IMR-90 (cell line): ENCODE measurements at regions not wholly inside any gene's neighbourhood (a gene's known extent, or its start where the extent isn't known, plus 50 kb on each side); places are given as distances from the start of the nearest gene placed in this dataset.

Experiments
- ATAC-seq: fragments of 200-7000 bp; cut with Tn5 transposase; 2 replicates; pipeline ENCODE4 v1.9.1; 2020; ENCODE audit warnings: low read depth, mild to moderate bottlenecking, moderate library complexity
- BruUV-seq: library from RNA; stranded (reverse); fragments of 400-500 nt; replicated peaks from 2 replicates; lab custom pipeline; 2021; lab: Mats Ljungman, UMichigan
- CTCF ChIA-PET: fragments of 300-600 bp; formaldehyde crosslinking; extraction: SDS; loops from one replicate; lab custom pipeline; 2021; ENCODE audit warnings: antibody characterized with exemption; lab: Yijun Ruan, JAX
- POLR2A ChIA-PET: fragments of 300-600 bp; sonication (Branson Sonifier 250); formaldehyde crosslinking; loops from one replicate; lab custom pipeline; 2022; ENCODE audit warnings: antibody characterized with exemption; ENCODE audit not compliant: unreplicated experiment; lab: Charles Lee
- DNase-seq: peaks from one replicate; pipeline ENCODE4 v3.0.0; 2013
- H2AFZ ChIP-seq: replicated peaks from 2 replicates; pipeline ENCODE3; 2013; ENCODE audit warnings: low read length, mild to moderate bottlenecking; ENCODE audit not compliant: poor library complexity
- H2AK5ac ChIP-seq: 2 replicates; pipeline ENCODE4 v1.6.1; 2013; ENCODE audit warnings: low read depth, low read length, inconsistent platforms
- H2AK9ac ChIP-seq: replicated peaks from 2 replicates; pipeline ENCODE3; 2013; ENCODE audit warnings: mild to moderate bottlenecking, low read depth, low read length, moderate library complexity; ENCODE audit not compliant: poor library complexity
- H2BK120ac ChIP-seq: 2 replicates; pipeline ENCODE4 v1.6.1; 2013; ENCODE audit warnings: low read depth, low read length, inconsistent platforms
- H2BK15ac ChIP-seq: 3 replicates; pipeline ENCODE4 v1.6.1; 2013; ENCODE audit warnings: low read depth, low read length, inconsistent platforms
- H2BK20ac ChIP-seq: 2 replicates; pipeline ENCODE4 v1.6.1; 2013; ENCODE audit warnings: low read depth, mild to moderate bottlenecking, inconsistent platforms, low read length, moderate library complexity
- H2BK5ac ChIP-seq: 2 replicates; pipeline ENCODE4 v1.6.1; 2013; ENCODE audit warnings: mild to moderate bottlenecking, low read depth, low read length, inconsistent platforms; ENCODE audit not compliant: poor library complexity, severe bottlenecking
- H3K14ac ChIP-seq: replicated peaks from 2 replicates; pipeline ENCODE4 v1.6.1; 2013; ENCODE audit warnings: low read depth, low read length, inconsistent platforms
- H3K18ac ChIP-seq: 2 replicates; pipeline ENCODE4 v1.6.1; 2013; ENCODE audit warnings: low read depth, low read length, control low read depth
- H3K23ac ChIP-seq: 2 replicates; pipeline ENCODE4 v1.6.1; 2013; ENCODE audit warnings: low read depth, low read length, inconsistent platforms
- H3K27ac ChIP-seq: 2 replicates; pipeline ENCODE4 v1.5.1; 2013; ENCODE audit warnings: mild to moderate bottlenecking, control low read depth, low read length; ENCODE audit not compliant: insufficient read depth
- H3K27me3 ChIP-seq: 2 replicates; pipeline ENCODE4 v1.6.1; 2013; ENCODE audit warnings: low read length; ENCODE audit not compliant: control insufficient read depth, insufficient read depth
- H3K36me3 ChIP-seq: 2 replicates; pipeline ENCODE4 v1.6.1; 2013; ENCODE audit warnings: low read length, mixed read lengths; ENCODE audit not compliant: control insufficient read depth, insufficient read depth
- H3K4ac ChIP-seq: 2 replicates; pipeline ENCODE4 v1.6.1; 2013; ENCODE audit warnings: low read depth, low read length, inconsistent platforms
- H3K4me1 ChIP-seq: 2 replicates; pipeline ENCODE4 v1.6.1; 2013; ENCODE audit warnings: low read length, mixed read lengths; ENCODE audit not compliant: control insufficient read depth, insufficient read depth
- H3K4me2 ChIP-seq: 2 replicates; pipeline ENCODE4 v1.6.1; 2013; ENCODE audit warnings: low read depth, mild to moderate bottlenecking, control low read depth, low read length, moderate library complexity
- H3K4me3 ChIP-seq: 2 replicates; pipeline ENCODE4 v1.5.1; 2013; ENCODE audit warnings: low read depth, mild to moderate bottlenecking, control low read depth, low read length, moderate library complexity; ENCODE audit not compliant: insufficient read depth
- H3K56ac ChIP-seq: 2 replicates; pipeline ENCODE4 v1.6.1; 2013; ENCODE audit warnings: low read length, inconsistent platforms; ENCODE audit not compliant: insufficient read depth; ENCODE audit errors: extremely low read depth
- H3K79me1 ChIP-seq, 2 experiments: 2 replicates each; pipeline ENCODE4 v1.6.1; 2013; ENCODE audit warnings: low read length in 2 of 2, inconsistent platforms in 1 of 2, low read depth in 1 of 2
- H3K9ac ChIP-seq: 2 replicates; pipeline ENCODE4 v1.6.1; 2013; ENCODE audit warnings: low read depth, low read length, control low read depth
- H3K9me1 ChIP-seq: 2 replicates; pipeline ENCODE4 v1.6.1; 2013; ENCODE audit warnings: low read length, inconsistent platforms; ENCODE audit not compliant: insufficient read depth
- H3K9me3 ChIP-seq: 2 replicates; pipeline ENCODE4 v1.6.1; 2013; ENCODE audit warnings: low read length; ENCODE audit not compliant: control insufficient read depth, insufficient read depth
- H4K20me1 ChIP-seq: 2 replicates; pipeline ENCODE4 v1.6.1; 2013; ENCODE audit warnings: low read length, inconsistent platforms; ENCODE audit not compliant: insufficient read depth
- H4K5ac ChIP-seq: 2 replicates; pipeline ENCODE4 v1.6.1; 2013; ENCODE audit warnings: mild to moderate bottlenecking, low read depth, low read length, control low read depth
- H4K8ac ChIP-seq, 2 experiments: 2 replicates each; pipeline ENCODE4 v1.6.1; 2013; ENCODE audit warnings: low read depth in 2 of 2, low read length in 2 of 2, control low read depth in 1 of 2, inconsistent platforms in 1 of 2
- H4K91ac ChIP-seq: 2 replicates; pipeline ENCODE4 v1.6.1; 2013; ENCODE audit warnings: low read depth, low read length, inconsistent platforms; ENCODE audit not compliant: insufficient read depth
- CEBPB ChIP-seq: IDR thresholded peaks from 2 replicates; pipeline ENCODE4 v1.6.1; 2012; ENCODE audit warnings: low read depth, low read length, improper control_type of control experiment
- CHD1 ChIP-seq: IDR thresholded peaks from 2 replicates; pipeline ENCODE4 v1.6.1; 2012; ENCODE audit warnings: low read depth, low read length, improper control_type of control experiment
- NFE2L2 ChIP-seq: fragments of 150-350 bp; IDR thresholded peaks from 2 replicates; pipeline ENCODE4 v1.6.1; 2016; ENCODE audit warnings: low read depth, mild to moderate bottlenecking, low read length
- WGBS, 2 experiments: methylation state at CpG; one replicate each; pipeline versions ENCODE4 v1.1.5 to v1.1.7; 2013; ENCODE audit warnings: missing lambda C conversion rate in 2 of 2; ENCODE audit not compliant: insufficient read length in 1 of 2; ENCODE audit errors: extremely low coverage in 2 of 2; 5-methylcytosine and 5-hydroxymethylcytosine counted together
- dilution Hi-C: fragments of 300-500 bp; cut with HindIII; formaldehyde crosslinking; loops from one replicate; pipeline ENCODE4 v1.14.3; 2018; ENCODE audit warnings: low sequenced_read_pairs; ENCODE audit not compliant: unreplicated experiment
- in situ Hi-C: fragments of 300-500 bp; cut with MboI; formaldehyde crosslinking; loops from 3 replicates; pipeline ENCODE4 v1.14.3; 2019; ENCODE audit warnings: low sequenced_read_pairs, inconsistent platforms, mixed read lengths
- intact Hi-C: fragments of 100-400 bp; cut with micrococcal nuclease; formaldehyde crosslinking; loops from 2 replicates; pipeline ENCODE4 v1.10.0; 2022

GRCh38 chr1:30325999-30326398 lies 397.4 kb downstream of the MATN1 start:
- Histone ChIP-seq H4K5ac (no peak overlapping the region), H3K79me1 (no peaks in the 10 kb centered on the region), H2BK120ac (no peak overlapping the region), H4K91ac (no peak overlapping the region), H3K27me3 (no peaks in the 10 kb centered on the region), H2AK5ac (no peak overlapping the region), H3K4me3 (no peak overlapping the region), H2BK5ac (no peak overlapping the region), H2BK15ac (no peak overlapping the region), H2AK9ac (no peak overlapping the region), H3K9me1 (no peaks in the 10 kb centered on the region), H4K20me1 (no peaks in the 10 kb centered on the region), H4K8ac (no peak overlapping the region), H3K56ac (no peak overlapping the region), H3K9ac (no peak overlapping the region), H3K27ac (no peak overlapping the region), H3K36me3 (no peaks in the 10 kb centered on the region), H3K9me3 (no peaks in the 10 kb centered on the region), H3K4me1 (no peaks in the 10 kb centered on the region), H3K14ac (no peak overlapping the region), H3K23ac (no peak overlapping the region), H3K4me2 (no peak overlapping the region), H2BK20ac (no peak overlapping the region), H2AFZ (no peak overlapping the region), H3K18ac (no peak overlapping the region), H3K4ac (no peak overlapping the region)
- WGBS, 2 experiments: 33% methylated on average over 1 of the region's 6 CpGs; no CpG with 5 or more reads in 1 of the 2 experiments
- dilution Hi-C loops: no loop called here
- no TSS peak for BruUV-seq
- CTCF ChIA-PET: no interaction called here
- intact Hi-C loops: no loop called here
- POLR2A ChIA-PET: no interaction called here
- in situ Hi-C loops: no loop called here
- TF ChIP-seq CEBPB (no peak), NFE2L2 (no peak), CHD1 (no peak)
- ATAC-seq (no peak), DNase-seq (no peak)
